IMR-90 (cell line): ENCODE measurements at regions not wholly inside any gene's neighbourhood (a gene's known extent, or its start where the extent isn't known, plus 50 kb on each side); places are given as distances from the start of the nearest gene placed in this dataset.

Experiments used
- ATAC-seq: fragments of 200-7000 bp; cut with Tn5 transposase; 2 replicates; pipeline ENCODE4 v1.9.1; 2020; ENCODE audit warnings: low read depth, mild to moderate bottlenecking, moderate library complexity
- BruUV-seq: library from RNA; stranded (reverse); fragments of 400-500 nt; replicated peaks from 2 replicates; lab custom pipeline; 2021; lab: Mats Ljungman, UMichigan
- CTCF ChIA-PET: fragments of 300-600 bp; formaldehyde crosslinking; extraction: SDS; loops from one replicate; lab custom pipeline; 2021; ENCODE audit warnings: antibody characterized with exemption; lab: Yijun Ruan, JAX
- POLR2A ChIA-PET: fragments of 300-600 bp; sonication (Branson Sonifier 250); formaldehyde crosslinking; loops from one replicate; lab custom pipeline; 2022; ENCODE audit warnings: antibody characterized with exemption; ENCODE audit not compliant: unreplicated experiment; lab: Charles Lee
- DNase-seq: peaks from one replicate; pipeline ENCODE4 v3.0.0; 2013
- H2AFZ ChIP-seq: replicated peaks from 2 replicates; pipeline ENCODE3; 2013; ENCODE audit warnings: low read length, mild to moderate bottlenecking; ENCODE audit not compliant: poor library complexity
- H2AK5ac ChIP-seq: 2 replicates; pipeline ENCODE4 v1.6.1; 2013; ENCODE audit warnings: low read depth, low read length, inconsistent platforms
- H2AK9ac ChIP-seq: replicated peaks from 2 replicates; pipeline ENCODE3; 2013; ENCODE audit warnings: mild to moderate bottlenecking, low read depth, low read length, moderate library complexity; ENCODE audit not compliant: poor library complexity
- H2BK120ac ChIP-seq: 2 replicates; pipeline ENCODE4 v1.6.1; 2013; ENCODE audit warnings: low read depth, low read length, inconsistent platforms
- H2BK15ac ChIP-seq: 3 replicates; pipeline ENCODE4 v1.6.1; 2013; ENCODE audit warnings: low read depth, low read length, inconsistent platforms
- H2BK20ac ChIP-seq: 2 replicates; pipeline ENCODE4 v1.6.1; 2013; ENCODE audit warnings: low read depth, mild to moderate bottlenecking, inconsistent platforms, low read length, moderate library complexity
- H2BK5ac ChIP-seq: 2 replicates; pipeline ENCODE4 v1.6.1; 2013; ENCODE audit warnings: mild to moderate bottlenecking, low read depth, low read length, inconsistent platforms; ENCODE audit not compliant: poor library complexity, severe bottlenecking
- H3K14ac ChIP-seq: replicated peaks from 2 replicates; pipeline ENCODE4 v1.6.1; 2013; ENCODE audit warnings: low read depth, low read length, inconsistent platforms
- H3K18ac ChIP-seq: 2 replicates; pipeline ENCODE4 v1.6.1; 2013; ENCODE audit warnings: low read depth, low read length, control low read depth
- H3K23ac ChIP-seq: 2 replicates; pipeline ENCODE4 v1.6.1; 2013; ENCODE audit warnings: low read depth, low read length, inconsistent platforms
- H3K27ac ChIP-seq: 2 replicates; pipeline ENCODE4 v1.5.1; 2013; ENCODE audit warnings: mild to moderate bottlenecking, control low read depth, low read length; ENCODE audit not compliant: insufficient read depth
- H3K27me3 ChIP-seq: 2 replicates; pipeline ENCODE4 v1.6.1; 2013; ENCODE audit warnings: low read length; ENCODE audit not compliant: control insufficient read depth, insufficient read depth
- H3K36me3 ChIP-seq: 2 replicates; pipeline ENCODE4 v1.6.1; 2013; ENCODE audit warnings: low read length, mixed read lengths; ENCODE audit not compliant: control insufficient read depth, insufficient read depth
- H3K4ac ChIP-seq: 2 replicates; pipeline ENCODE4 v1.6.1; 2013; ENCODE audit warnings: low read depth, low read length, inconsistent platforms
- H3K4me1 ChIP-seq: 2 replicates; pipeline ENCODE4 v1.6.1; 2013; ENCODE audit warnings: low read length, mixed read lengths; ENCODE audit not compliant: control insufficient read depth, insufficient read depth
- H3K4me2 ChIP-seq: 2 replicates; pipeline ENCODE4 v1.6.1; 2013; ENCODE audit warnings: low read depth, mild to moderate bottlenecking, control low read depth, low read length, moderate library complexity
- H3K4me3 ChIP-seq: 2 replicates; pipeline ENCODE4 v1.5.1; 2013; ENCODE audit warnings: low read depth, mild to moderate bottlenecking, control low read depth, low read length, moderate library complexity; ENCODE audit not compliant: insufficient read depth
- H3K56ac ChIP-seq: 2 replicates; pipeline ENCODE4 v1.6.1; 2013; ENCODE audit warnings: low read length, inconsistent platforms; ENCODE audit not compliant: insufficient read depth; ENCODE audit errors: extremely low read depth
- H3K79me1 ChIP-seq, 2 experiments: 2 replicates each; pipeline ENCODE4 v1.6.1; 2013; ENCODE audit warnings: low read length in 2 of 2, inconsistent platforms in 1 of 2, low read depth in 1 of 2
- H3K9ac ChIP-seq: 2 replicates; pipeline ENCODE4 v1.6.1; 2013; ENCODE audit warnings: low read depth, low read length, control low read depth
- H3K9me1 ChIP-seq: 2 replicates; pipeline ENCODE4 v1.6.1; 2013; ENCODE audit warnings: low read length, inconsistent platforms; ENCODE audit not compliant: insufficient read depth
- H3K9me3 ChIP-seq: 2 replicates; pipeline ENCODE4 v1.6.1; 2013; ENCODE audit warnings: low read length; ENCODE audit not compliant: control insufficient read depth, insufficient read depth
- H4K20me1 ChIP-seq: 2 replicates; pipeline ENCODE4 v1.6.1; 2013; ENCODE audit warnings: low read length, inconsistent platforms; ENCODE audit not compliant: insufficient read depth
- H4K5ac ChIP-seq: 2 replicates; pipeline ENCODE4 v1.6.1; 2013; ENCODE audit warnings: mild to moderate bottlenecking, low read depth, low read length, control low read depth
- H4K8ac ChIP-seq, 2 experiments: 2 replicates each; pipeline ENCODE4 v1.6.1; 2013; ENCODE audit warnings: low read depth in 2 of 2, low read length in 2 of 2, control low read depth in 1 of 2, inconsistent platforms in 1 of 2
- H4K91ac ChIP-seq: 2 replicates; pipeline ENCODE4 v1.6.1; 2013; ENCODE audit warnings: low read depth, low read length, inconsistent platforms; ENCODE audit not compliant: insufficient read depth
- CTCF ChIP-seq: conservative IDR thresholded peaks from 2 replicates; pipeline ENCODE4 v1.5.1; 2012; ENCODE audit warnings: mild to moderate bottlenecking, low read depth, low read length, improper control_type of control experiment
- POLR2A ChIP-seq: IDR thresholded peaks from 2 replicates; pipeline ENCODE4 v1.6.1; 2012; ENCODE audit warnings: mild to moderate bottlenecking, low read depth, low read length
- WGBS, 2 experiments: methylation state at CpG; one replicate each; pipeline versions ENCODE4 v1.1.5 to v1.1.7; 2013; ENCODE audit warnings: missing lambda C conversion rate in 2 of 2; ENCODE audit not compliant: insufficient read length in 1 of 2; ENCODE audit errors: extremely low coverage in 2 of 2; 5-methylcytosine and 5-hydroxymethylcytosine counted together
- dilution Hi-C: fragments of 300-500 bp; cut with HindIII; formaldehyde crosslinking; loops from one replicate; pipeline ENCODE4 v1.14.3; 2018; ENCODE audit warnings: low sequenced_read_pairs; ENCODE audit not compliant: unreplicated experiment
- in situ Hi-C: fragments of 300-500 bp; cut with MboI; formaldehyde crosslinking; loops from 3 replicates; pipeline ENCODE4 v1.14.3; 2019; ENCODE audit warnings: low sequenced_read_pairs, inconsistent platforms, mixed read lengths
- intact Hi-C: fragments of 100-400 bp; cut with micrococcal nuclease; formaldehyde crosslinking; loops from 2 replicates; pipeline ENCODE4 v1.10.0; 2022

GRCh38 chr4:123606336-123606735, 209.7 kb downstream of the SPRY1 start:
- TF ChIP-seq POLR2A (no peak), CTCF (no peak)
- H3K36me3 ChIP-seq: no peaks in the 10 kb centered on the region
- WGBS, 2 experiments: no CpG with 5 or more reads among the region's 2 CpGs
- no peaks in the 10 kb centered on the region for H3K79me1 ChIP-seq
- DNase-seq (peak; percentile 7), ATAC-seq (no peak)
- H3K9ac ChIP-seq: no peak overlapping the region
- in situ Hi-C loops (no loop called here), dilution Hi-C loops (no loop called here), intact Hi-C loops (no loop called here)
- no peak overlapping the region for H4K91ac ChIP-seq
- BruUV-seq: no TSS peak
- H4K8ac ChIP-seq: no peak overlapping the region
- no peak overlapping the region for H2AK9ac ChIP-seq
- no peaks in the 10 kb centered on the region for H3K27me3 ChIP-seq
- no peak overlapping the region for H4K5ac ChIP-seq
- H2BK20ac ChIP-seq: no peak overlapping the region
- no peak overlapping the region for H2BK120ac ChIP-seq
- H3K9me3 ChIP-seq: no peaks in the 10 kb centered on the region
- ChIA-PET CTCF (no interaction called here), POLR2A (no interaction called here)
- H2BK5ac ChIP-seq: no peak overlapping the region
- no peak overlapping the region for H3K18ac ChIP-seq
- H3K4me1 ChIP-seq: no peaks in the 10 kb centered on the region
- no peak overlapping the region for H3K23ac ChIP-seq
- no peak overlapping the region for H3K4me2 ChIP-seq
- no peak overlapping the region for H3K27ac ChIP-seq
- H3K9me1 ChIP-seq: peaks cover 2% of the 10 kb centered on the region; the same call in 1 of the 2 replicates
- no peak overlapping the region for H3K56ac ChIP-seq
- H3K14ac ChIP-seq: no peak overlapping the region
- H2AK5ac ChIP-seq: no peak overlapping the region
- no peak overlapping the region for H3K4me3 ChIP-seq
- H4K20me1 ChIP-seq: no peaks in the 10 kb centered on the region
- H3K4ac ChIP-seq: no peak overlapping the region
- H2BK15ac ChIP-seq: no peak overlapping the region
- H2AFZ ChIP-seq: no peak overlapping the region
